ENCODE measurements at regions not wholly inside any gene's neighbourhood (a gene's known extent, or its start where the extent isn't known, plus 50 kb on each side); places are given as distances from the start of the nearest gene placed in this dataset.

GRCh38 chr14:58784931-58785330 is 147.2 kb downstream of the DACT1 start:
- Histone ChIP-seq H3K79me2 (ENCODE audit: control insufficient read depth, low read length) (no peaks in the 10 kb centered on the region), H3K27ac (ENCODE audit: low read depth, low read length) (no peak overlapping the region), H3K4me2 (ENCODE audit: low read length) (no peak overlapping the region), H3F3A (ENCODE audit: control insufficient read depth, insufficient read depth) (no peaks in the 10 kb centered on the region), H3K36me3 (ENCODE audit: control insufficient read depth, low read length) (no peaks in the 10 kb centered on the region), H3K4me1 (ENCODE audit: control insufficient read depth, low read length) (no peaks in the 10 kb centered on the region), H3K9me3 (ENCODE audit: control insufficient read depth, insufficient read depth, low read length) (no peaks in the 10 kb centered on the region), H3K27me3 (ENCODE audit: control insufficient read depth, low read length) (0 out of 2 replicates have a peak, but pooled peaks cover 2% of the 10 kb centered on the region), H4K20me1 (ENCODE audit: control insufficient read depth, insufficient read depth, low read depth, low read length) (no peaks in the 10 kb centered on the region), H3K9me2 (replicated peaks; ENCODE audit: control insufficient read depth, low read length) (no peaks in the 10 kb centered on the region), H3K4me3 (ENCODE audit: low read length) (no peak overlapping the region)
- no peak for TF ChIP-seq EZH2phosphoT487 (IDR thresholded peaks at IDR 0.05; ENCODE audit: borderline replicate concordance, low read length)

DNA sequence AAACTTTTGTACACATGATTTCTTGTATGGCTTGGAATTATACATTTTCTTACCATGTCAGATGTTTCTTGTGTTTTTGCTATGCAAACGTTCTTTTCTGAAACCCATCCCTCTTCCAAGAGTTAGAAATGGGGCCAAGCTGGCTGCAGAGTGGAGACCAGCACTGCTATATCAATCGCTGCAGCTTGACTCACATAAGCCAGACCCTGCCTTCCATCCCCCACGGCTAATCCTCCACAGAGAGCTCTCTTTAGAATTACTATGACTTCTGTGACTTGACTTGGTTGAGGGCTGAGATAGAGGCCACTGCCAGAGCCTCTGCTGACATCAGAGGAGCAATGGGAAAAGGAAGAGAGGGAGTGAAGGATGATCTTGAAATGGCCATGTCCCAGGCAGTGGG is 147.9 kb downstream of the DACT1 start:
- Histone ChIP-seq H3F3A (ENCODE audit: control insufficient read depth, insufficient read depth) (no peaks in the 10 kb centered on the region), H3K79me2 (ENCODE audit: control insufficient read depth, low read length) (no peaks in the 10 kb centered on the region), H3K4me3 (ENCODE audit: low read length) (no peak overlapping the region), H3K9me3 (ENCODE audit: control insufficient read depth, insufficient read depth, low read length) (no peaks in the 10 kb centered on the region), H3K4me1 (ENCODE audit: control insufficient read depth, low read length) (no peaks in the 10 kb centered on the region), H3K27me3 (ENCODE audit: control insufficient read depth, low read length) (0 out of 2 replicates have a peak, but pooled peaks cover 2% of the 10 kb centered on the region), H3K36me3 (ENCODE audit: control insufficient read depth, low read length) (no peaks in the 10 kb centered on the region), H4K20me1 (ENCODE audit: control insufficient read depth, insufficient read depth, low read depth, low read length) (no peaks in the 10 kb centered on the region), H3K27ac (ENCODE audit: low read depth, low read length) (no peak overlapping the region), H3K9me2 (replicated peaks; ENCODE audit: control insufficient read depth, low read length) (no peaks in the 10 kb centered on the region), H3K4me2 (ENCODE audit: low read length) (no peak overlapping the region)
- TF ChIP-seq CTCF (IDR thresholded peaks at IDR 0.05; ENCODE audit: low read depth, low read length, poor library complexity, severe bottlenecking) (no peak), EZH2phosphoT487 (IDR thresholded peaks at IDR 0.05; ENCODE audit: borderline replicate concordance, low read length) (no peak)

DNA sequence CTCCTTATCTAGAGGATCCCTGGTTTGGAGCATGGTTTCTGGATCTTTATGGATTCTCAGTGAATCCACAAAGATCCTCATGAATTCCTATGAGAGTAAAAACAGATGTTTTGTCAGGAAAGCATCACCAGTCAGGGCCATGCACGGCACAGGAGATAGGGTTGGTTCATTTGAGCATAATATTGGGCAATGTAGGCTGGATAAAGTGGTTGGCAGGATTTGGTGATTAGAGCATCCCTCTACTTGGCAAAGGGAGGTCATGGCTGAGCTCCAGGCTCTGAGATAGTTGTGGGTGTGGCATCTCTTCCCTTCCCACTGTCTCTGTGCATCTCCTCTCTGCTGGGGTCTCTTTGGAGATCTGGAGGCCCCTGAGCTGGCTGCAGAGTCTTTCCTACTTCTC is 149.8 kb downstream of the DACT1 start:
- Histone ChIP-seq H4K20me1 (ENCODE audit: control insufficient read depth, insufficient read depth, low read depth, low read length) (no peaks in the 10 kb centered on the region), H3K36me3 (ENCODE audit: control insufficient read depth, low read length) (no peaks in the 10 kb centered on the region), H3K4me1 (ENCODE audit: control insufficient read depth, low read length) (no peaks in the 10 kb centered on the region), H3K79me2 (ENCODE audit: control insufficient read depth, low read length) (no peaks in the 10 kb centered on the region), H3K4me2 (ENCODE audit: low read length) (no peak overlapping the region), H3K4me3 (ENCODE audit: low read length) (no peak overlapping the region), H3K9me3 (ENCODE audit: control insufficient read depth, insufficient read depth, low read length) (no peaks in the 10 kb centered on the region), H3K27me3 (ENCODE audit: control insufficient read depth, low read length) (0 out of 2 replicates have a peak, but pooled peaks cover 2% of the 10 kb centered on the region), H3K9me2 (replicated peaks; ENCODE audit: control insufficient read depth, low read length) (no peaks in the 10 kb centered on the region), H3K27ac (ENCODE audit: low read depth, low read length) (no peak overlapping the region), H3F3A (ENCODE audit: control insufficient read depth, insufficient read depth) (no peaks in the 10 kb centered on the region)
- TF ChIP-seq EZH2phosphoT487 (IDR thresholded peaks at IDR 0.05; ENCODE audit: borderline replicate concordance, low read length): no peak

GRCh38 chr14:58788655-58789503 is 151.1 kb downstream of the DACT1 start:
- H3K36me3 ChIP-seq (ENCODE audit: control insufficient read depth, low read length): no peaks in the 10 kb centered on the region
- no peak for TF ChIP-seq CTCF (IDR thresholded peaks at IDR 0.05; ENCODE audit: low read depth, low read length, poor library complexity, severe bottlenecking)
- no peak for TF ChIP-seq EZH2phosphoT487 (IDR thresholded peaks at IDR 0.05; ENCODE audit: borderline replicate concordance, low read length)
- H3K27ac ChIP-seq (ENCODE audit: low read depth, low read length): no peak overlapping the region
- H3K9me2 ChIP-seq (replicated peaks; ENCODE audit: control insufficient read depth, low read length): no peaks in the 10 kb centered on the region
- no peak overlapping the region for H3K4me2 ChIP-seq (ENCODE audit: low read length)
- H3K27me3 ChIP-seq (ENCODE audit: control insufficient read depth, low read length): 0 out of 2 replicates have a peak, but pooled peaks cover 2% of the 10 kb centered on the region
- no peaks in the 10 kb centered on the region for H3F3A ChIP-seq (ENCODE audit: control insufficient read depth, insufficient read depth)
- no peaks in the 10 kb centered on the region for H3K4me1 ChIP-seq (ENCODE audit: control insufficient read depth, low read length)
- no peaks in the 10 kb centered on the region for H3K79me2 ChIP-seq (ENCODE audit: control insufficient read depth, low read length)
- H3K4me3 ChIP-seq (ENCODE audit: low read length): no peak overlapping the region
- no peaks in the 10 kb centered on the region for H3K9me3 ChIP-seq (ENCODE audit: control insufficient read depth, insufficient read depth, low read length)
- no peaks in the 10 kb centered on the region for H4K20me1 ChIP-seq (ENCODE audit: control insufficient read depth, insufficient read depth, low read depth, low read length)

Data from DOHH2 (cell line).